Fibroblast of the aortic adventitia (primary cell): ENCODE measurements at regions not wholly inside any gene's neighbourhood (a gene's known extent, or its start where the extent isn't known, plus 50 kb on each side); places are given as distances from the start of the nearest gene placed in this dataset.

Experiments
- DNase-seq: peaks from one replicate; pipeline ENCODE4 v3.0.0-alpha.2; 2010; ENCODE audit warnings: low read depth
- H3K4me3 ChIP-seq: 2 replicates; pipeline ENCODE4 v1.5.1; 2011; ENCODE audit warnings: low read depth, mild to moderate bottlenecking, control low read depth, low read length, moderate library complexity
- TF ChIP-seq, protein P1 (sequence below): IDR thresholded peaks from 2 replicates; pipeline ENCODE4 v1.5.1; 2011; ENCODE audit warnings: mild to moderate bottlenecking, low read length, control low read depth, inconsistent platforms; ENCODE audit not compliant: insufficient read depth

DNA sequence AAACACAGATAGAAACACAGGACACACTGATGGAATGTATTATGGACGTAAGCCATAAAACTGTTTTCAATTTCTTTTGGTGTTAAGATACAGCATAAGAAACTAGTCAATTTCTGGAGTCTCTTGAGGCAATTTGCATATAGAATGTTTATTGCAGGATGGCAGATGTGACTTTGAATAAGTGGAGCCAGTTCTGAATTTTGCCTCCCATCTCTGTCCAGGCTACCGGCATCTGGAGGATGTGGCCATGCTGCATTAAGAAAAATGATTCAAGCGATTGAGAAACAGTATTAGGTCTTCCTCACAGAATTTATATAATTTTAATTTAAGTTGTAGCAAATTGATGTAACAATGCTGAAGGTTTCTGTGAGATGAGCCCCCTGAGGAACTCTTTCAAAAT lies 81.5 kb downstream of the CHST2 start:
- no peak for DNase-seq
- TF ChIP-seq, protein P1, sequence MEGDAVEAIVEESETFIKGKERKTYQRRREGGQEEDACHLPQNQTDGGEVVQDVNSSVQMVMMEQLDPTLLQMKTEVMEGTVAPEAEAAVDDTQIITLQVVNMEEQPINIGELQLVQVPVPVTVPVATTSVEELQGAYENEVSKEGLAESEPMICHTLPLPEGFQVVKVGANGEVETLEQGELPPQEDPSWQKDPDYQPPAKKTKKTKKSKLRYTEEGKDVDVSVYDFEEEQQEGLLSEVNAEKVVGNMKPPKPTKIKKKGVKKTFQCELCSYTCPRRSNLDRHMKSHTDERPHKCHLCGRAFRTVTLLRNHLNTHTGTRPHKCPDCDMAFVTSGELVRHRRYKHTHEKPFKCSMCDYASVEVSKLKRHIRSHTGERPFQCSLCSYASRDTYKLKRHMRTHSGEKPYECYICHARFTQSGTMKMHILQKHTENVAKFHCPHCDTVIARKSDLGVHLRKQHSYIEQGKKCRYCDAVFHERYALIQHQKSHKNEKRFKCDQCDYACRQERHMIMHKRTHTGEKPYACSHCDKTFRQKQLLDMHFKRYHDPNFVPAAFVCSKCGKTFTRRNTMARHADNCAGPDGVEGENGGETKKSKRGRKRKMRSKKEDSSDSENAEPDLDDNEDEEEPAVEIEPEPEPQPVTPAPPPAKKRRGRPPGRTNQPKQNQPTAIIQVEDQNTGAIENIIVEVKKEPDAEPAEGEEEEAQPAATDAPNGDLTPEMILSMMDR: no peak
- no peak overlapping the region for H3K4me3 ChIP-seq

DNA sequence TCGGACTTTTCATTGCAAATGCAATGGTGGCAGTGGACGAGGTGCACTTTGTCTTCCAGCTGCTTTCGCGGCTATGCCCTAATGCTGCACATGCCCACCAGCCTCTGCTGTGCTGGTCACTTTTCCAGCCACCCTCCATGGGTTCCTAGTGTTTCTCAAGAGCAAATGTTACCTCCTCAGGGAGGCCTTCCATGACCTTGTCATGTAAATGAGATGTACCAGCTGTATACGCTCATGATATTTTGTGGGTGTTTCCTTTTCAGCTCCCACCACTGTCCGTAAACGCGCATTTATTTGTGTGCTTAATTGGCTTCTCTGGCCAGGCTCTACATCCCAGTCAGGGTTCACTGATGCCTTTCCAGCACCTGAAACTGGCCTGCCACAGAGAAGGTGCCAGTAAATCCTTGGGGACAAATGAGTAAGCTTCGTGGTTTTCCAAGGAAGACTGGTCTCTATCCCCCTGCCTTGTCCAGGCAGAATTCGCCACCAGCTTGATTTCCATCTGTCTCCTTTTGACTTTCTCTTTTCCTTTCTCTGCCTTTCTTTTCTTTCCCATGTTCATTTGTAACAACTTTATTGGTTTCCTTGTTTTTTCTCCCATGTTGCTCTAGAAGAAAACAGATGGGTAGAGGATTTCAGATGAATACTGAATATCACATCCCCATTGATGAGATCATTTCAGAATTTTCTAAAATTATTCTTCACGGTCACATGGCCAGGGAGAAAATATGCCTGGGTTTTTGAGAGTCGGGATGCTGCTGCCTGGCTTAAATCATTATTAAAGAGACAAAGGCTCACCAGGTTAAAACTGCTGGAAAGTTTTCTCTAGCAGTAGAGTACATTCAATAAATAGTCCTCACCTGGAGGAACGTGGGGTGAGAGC lies 82.5 kb downstream of the CHST2 start:
- no peak overlapping the region for H3K4me3 ChIP-seq
- TF ChIP-seq, protein P1: no peak
- DNase-seq: no peak

DNA sequence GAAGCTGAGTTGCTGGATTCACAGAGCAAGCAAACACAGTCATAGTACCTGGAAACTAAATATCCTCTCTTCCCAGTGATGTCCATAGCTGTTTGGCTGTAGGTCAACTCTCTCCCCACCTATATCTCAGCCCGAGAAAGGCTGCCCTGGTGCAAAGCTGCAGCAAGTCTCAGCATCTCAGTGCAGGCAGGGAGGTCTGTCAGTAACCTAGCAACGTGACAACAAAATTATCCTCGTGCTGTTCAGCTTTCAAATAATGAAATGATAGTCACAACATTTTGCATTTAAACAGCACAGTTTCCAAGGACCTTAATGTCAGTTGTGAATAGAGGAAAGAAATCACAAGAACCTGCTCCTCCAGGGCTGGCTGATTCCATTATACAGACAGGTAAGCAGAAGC lies 83.6 kb downstream of the CHST2 start:
- DNase-seq: no peak
- H3K4me3 ChIP-seq: no peak overlapping the region
- TF ChIP-seq, protein P1: no peak

DNA sequence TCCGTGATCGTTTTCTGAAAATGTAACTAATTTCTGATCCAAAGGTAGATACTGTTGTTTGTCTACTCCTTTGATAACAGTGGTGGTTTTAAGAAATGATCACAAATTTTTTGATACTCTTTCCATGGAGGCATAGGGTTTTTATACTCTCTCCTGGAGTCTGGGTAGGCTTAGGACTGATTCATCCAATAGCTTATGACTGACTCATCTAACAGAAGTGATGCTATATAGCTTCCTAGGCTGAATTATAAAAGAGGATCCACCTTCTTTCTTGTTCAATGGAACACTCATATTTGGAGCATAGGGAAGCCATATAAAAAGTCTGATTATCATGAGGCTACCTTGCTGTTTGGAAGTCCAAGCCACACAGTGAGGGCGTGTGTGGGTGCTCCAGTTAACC lies 84.3 kb downstream of the CHST2 start:
- TF ChIP-seq, protein P1: no peak
- no peak overlapping the region for H3K4me3 ChIP-seq
- DNase-seq: peak; percentile 11

DNA sequence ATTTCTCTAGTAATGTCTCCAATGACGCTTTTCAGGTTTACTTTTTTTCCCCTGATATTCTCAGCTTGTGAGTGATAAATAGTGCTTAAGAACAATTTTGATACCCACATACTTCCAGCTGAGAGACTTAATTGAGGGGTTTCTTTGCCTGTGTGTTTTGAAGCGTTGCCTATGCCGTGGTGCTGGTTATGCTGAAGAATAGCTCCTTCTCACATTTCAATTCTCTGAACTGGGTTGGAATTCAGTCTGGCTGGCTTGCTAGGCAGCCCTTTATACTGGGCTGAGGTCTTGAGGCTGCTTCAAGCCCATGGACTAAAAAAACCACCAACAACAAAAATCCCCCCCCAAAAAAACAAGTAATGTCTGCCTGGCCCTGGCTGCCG lies 87.4 kb downstream of the CHST2 start:
- TF ChIP-seq, protein P1: no peak
- no peak for DNase-seq
- H3K4me3 ChIP-seq: no peak overlapping the region

DNA sequence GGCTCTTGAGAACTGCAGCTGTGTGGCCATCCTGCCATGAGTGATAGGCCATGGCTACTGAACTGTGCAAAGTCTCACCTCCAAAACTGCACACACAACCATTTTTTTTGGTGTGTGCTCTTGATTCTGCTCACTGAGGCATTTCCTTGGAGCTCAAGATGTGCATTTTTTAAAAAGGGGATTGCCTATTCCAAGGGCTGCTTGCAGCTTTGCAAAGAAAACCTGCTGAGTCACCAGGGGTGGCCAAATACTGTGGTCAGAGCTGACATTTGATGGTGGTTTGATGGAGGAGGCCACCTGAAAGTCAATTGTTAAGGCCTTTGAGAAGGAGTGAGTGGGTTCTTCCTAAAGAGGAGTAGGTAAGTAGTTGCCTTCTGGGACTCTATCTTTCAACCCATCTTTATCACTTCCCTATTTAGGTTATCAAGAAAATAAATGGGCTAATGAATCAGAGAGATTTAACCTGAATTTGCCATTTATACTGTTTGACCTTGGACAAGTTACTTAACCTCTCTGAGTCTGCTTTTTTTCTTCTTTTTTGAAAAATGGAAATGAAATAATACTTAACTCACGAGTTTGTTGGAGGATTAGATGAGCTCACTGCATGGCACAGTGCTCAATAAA lies 87.9 kb downstream of the CHST2 start:
- TF ChIP-seq, protein P1: no peak
- DNase-seq: peak; percentile 61
- H3K4me3 ChIP-seq: no peak overlapping the region
